HEK293 (cell line): ENCODE measurements at regions not wholly inside any gene's neighbourhood (a gene's known extent, or its start where the extent isn't known, plus 50 kb on each side); places are given as distances from the start of the nearest gene placed in this dataset.

Experiments used
- GLIS1 ChIP-seq: fragments of 450-650 bp; formaldehyde crosslinking; IDR thresholded peaks from 2 replicates; pipeline ENCODE4 v1.5.1; 2016; ENCODE audit warnings: missing biosample characterization, missing genetic modification characterization
- HIC1 ChIP-seq: fragments of 450-650 bp; formaldehyde crosslinking; IDR thresholded peaks from 2 replicates; pipeline ENCODE4 v1.5.1; 2016; ENCODE audit warnings: missing biosample characterization, missing genetic modification characterization
- PRDM10 ChIP-seq: fragments of 450-650 bp; formaldehyde crosslinking; IDR thresholded peaks from 2 replicates; pipeline ENCODE4 v1.5.1; 2016; ENCODE audit warnings: missing biosample characterization, missing genetic modification characterization
- ZBTB11 ChIP-seq: fragments of 450-650 bp; formaldehyde crosslinking; conservative IDR thresholded peaks from 2 replicates; pipeline ENCODE4 v1.5.1; 2016; ENCODE audit warnings: low read depth, missing biosample characterization, missing genetic modification characterization
- ZBTB17 ChIP-seq: fragments of 450-650 bp; formaldehyde crosslinking; IDR thresholded peaks from 2 replicates; pipeline ENCODE4 v1.5.1; 2016; ENCODE audit warnings: missing biosample characterization, missing genetic modification characterization
- ZBTB48 ChIP-seq: fragments of 450-650 bp; formaldehyde crosslinking; IDR thresholded peaks from 2 replicates; pipeline ENCODE4 v1.5.1; 2016; ENCODE audit warnings: missing biosample characterization, missing genetic modification characterization
- ZBTB8A ChIP-seq: fragments of 450-650 bp; formaldehyde crosslinking; IDR thresholded peaks from 2 replicates; pipeline ENCODE4 v1.5.1; 2016; ENCODE audit warnings: missing biosample characterization, missing genetic modification characterization
- ZIC2 ChIP-seq: fragments of 450-650 bp; formaldehyde crosslinking; IDR thresholded peaks from 2 replicates; pipeline ENCODE4 v1.5.1; 2016; ENCODE audit warnings: missing biosample characterization, missing genetic modification characterization
- ZNF10 ChIP-seq: fragments of 450-650 bp; formaldehyde crosslinking; IDR thresholded peaks from 2 replicates; pipeline ENCODE4 v1.5.1; 2017; ENCODE audit warnings: missing biosample characterization, missing genetic modification characterization
- ZNF121 ChIP-seq: fragments of 450-650 bp; formaldehyde crosslinking; IDR thresholded peaks from 2 replicates; pipeline ENCODE4 v1.5.1; 2016; ENCODE audit warnings: missing biosample characterization, missing genetic modification characterization
- ZNF157 ChIP-seq: fragments of 450-650 bp; formaldehyde crosslinking; IDR thresholded peaks from 2 replicates; pipeline ENCODE4 v1.5.1; 2016; ENCODE audit warnings: missing biosample characterization, missing genetic modification characterization
- ZNF521 ChIP-seq: fragments of 450-650 bp; formaldehyde crosslinking; IDR thresholded peaks from 2 replicates; pipeline ENCODE4 v1.5.1; 2017; ENCODE audit warnings: missing biosample characterization, mild to moderate bottlenecking, missing genetic modification characterization
- ZNF677 ChIP-seq: fragments of 450-650 bp; IDR thresholded peaks from 2 replicates; pipeline ENCODE4 v1.5.0; 2018; ENCODE audit warnings: missing biosample characterization, mild to moderate bottlenecking, missing genetic modification characterization, moderate library complexity
- ZNF707 ChIP-seq: fragments of 450-650 bp; formaldehyde crosslinking; IDR thresholded peaks from 2 replicates; pipeline ENCODE4 v1.5.1; 2016; ENCODE audit warnings: missing biosample characterization, missing genetic modification characterization
- ZNF785 ChIP-seq: fragments of 450-650 bp; formaldehyde crosslinking; IDR thresholded peaks from 2 replicates; pipeline ENCODE4 v1.5.1; 2016; ENCODE audit warnings: missing biosample characterization, missing genetic modification characterization
- ZSCAN30 ChIP-seq: fragments of 450-650 bp; IDR thresholded peaks from 2 replicates; pipeline ENCODE4 v1.5.1; 2018; ENCODE audit warnings: missing biosample characterization, mild to moderate bottlenecking, missing genetic modification characterization, moderate library complexity
- TF ChIP-seq, protein P1 (sequence below): fragments of 450-650 bp; formaldehyde crosslinking; IDR thresholded peaks from 2 replicates; pipeline ENCODE4 v1.5.1; 2017; ENCODE audit warnings: missing biosample characterization, missing genetic modification characterization
- TF ChIP-seq, protein P2 (sequence below): fragments of 450-650 bp; formaldehyde crosslinking; IDR thresholded peaks from 2 replicates; pipeline ENCODE4 v1.5.1; 2016; ENCODE audit warnings: missing biosample characterization, missing genetic modification characterization
- TF ChIP-seq, protein P3 (sequence below): fragments of 450-650 bp; formaldehyde crosslinking; IDR thresholded peaks from 2 replicates; pipeline ENCODE4 v1.5.1; 2016; ENCODE audit warnings: missing biosample characterization, missing genetic modification characterization, low read depth
- TF ChIP-seq, protein P4 (sequence below): fragments of 450-650 bp; formaldehyde crosslinking; IDR thresholded peaks from 2 replicates; pipeline ENCODE4 v1.5.1; 2016; ENCODE audit warnings: missing biosample characterization, missing genetic modification characterization

- TF ChIP-seq, protein P1, sequence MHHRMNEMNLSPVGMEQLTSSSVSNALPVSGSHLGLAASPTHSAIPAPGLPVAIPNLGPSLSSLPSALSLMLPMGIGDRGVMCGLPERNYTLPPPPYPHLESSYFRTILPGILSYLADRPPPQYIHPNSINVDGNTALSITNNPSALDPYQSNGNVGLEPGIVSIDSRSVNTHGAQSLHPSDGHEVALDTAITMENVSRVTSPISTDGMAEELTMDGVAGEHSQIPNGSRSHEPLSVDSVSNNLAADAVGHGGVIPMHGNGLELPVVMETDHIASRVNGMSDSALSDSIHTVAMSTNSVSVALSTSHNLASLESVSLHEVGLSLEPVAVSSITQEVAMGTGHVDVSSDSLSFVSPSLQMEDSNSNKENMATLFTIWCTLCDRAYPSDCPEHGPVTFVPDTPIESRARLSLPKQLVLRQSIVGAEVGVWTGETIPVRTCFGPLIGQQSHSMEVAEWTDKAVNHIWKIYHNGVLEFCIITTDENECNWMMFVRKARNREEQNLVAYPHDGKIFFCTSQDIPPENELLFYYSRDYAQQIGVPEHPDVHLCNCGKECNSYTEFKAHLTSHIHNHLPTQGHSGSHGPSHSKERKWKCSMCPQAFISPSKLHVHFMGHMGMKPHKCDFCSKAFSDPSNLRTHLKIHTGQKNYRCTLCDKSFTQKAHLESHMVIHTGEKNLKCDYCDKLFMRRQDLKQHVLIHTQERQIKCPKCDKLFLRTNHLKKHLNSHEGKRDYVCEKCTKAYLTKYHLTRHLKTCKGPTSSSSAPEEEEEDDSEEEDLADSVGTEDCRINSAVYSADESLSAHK (tag by site-specific recombination), result no peak
- no peak for TF ChIP-seq ZNF707 (tag by site-specific recombination)
- no peak for TF ChIP-seq ZNF121
- no peak for TF ChIP-seq ZNF677 (tag by site-specific recombination)
- TF ChIP-seq ZBTB17 (tag by site-specific recombination), result peak; percentile 63; the same call in 1 of the 2 replicates
- 0 out of 2 replicates have a peak, but pooled peaks have one; percentile 33 for TF ChIP-seq ZSCAN30
- no peak for TF ChIP-seq HIC1 (tag by site-specific recombination)
- TF ChIP-seq, protein P2, sequence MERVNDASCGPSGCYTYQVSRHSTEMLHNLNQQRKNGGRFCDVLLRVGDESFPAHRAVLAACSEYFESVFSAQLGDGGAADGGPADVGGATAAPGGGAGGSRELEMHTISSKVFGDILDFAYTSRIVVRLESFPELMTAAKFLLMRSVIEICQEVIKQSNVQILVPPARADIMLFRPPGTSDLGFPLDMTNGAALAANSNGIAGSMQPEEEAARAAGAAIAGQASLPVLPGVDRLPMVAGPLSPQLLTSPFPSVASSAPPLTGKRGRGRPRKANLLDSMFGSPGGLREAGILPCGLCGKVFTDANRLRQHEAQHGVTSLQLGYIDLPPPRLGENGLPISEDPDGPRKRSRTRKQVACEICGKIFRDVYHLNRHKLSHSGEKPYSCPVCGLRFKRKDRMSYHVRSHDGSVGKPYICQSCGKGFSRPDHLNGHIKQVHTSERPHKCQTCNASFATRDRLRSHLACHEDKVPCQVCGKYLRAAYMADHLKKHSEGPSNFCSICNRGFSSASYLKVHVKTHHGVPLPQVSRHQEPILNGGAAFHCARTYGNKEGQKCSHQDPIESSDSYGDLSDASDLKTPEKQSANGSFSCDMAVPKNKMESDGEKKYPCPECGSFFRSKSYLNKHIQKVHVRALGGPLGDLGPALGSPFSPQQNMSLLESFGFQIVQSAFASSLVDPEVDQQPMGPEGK (tag by site-specific recombination), result no peak
- TF ChIP-seq ZIC2, result peak; percentile 48
- no peak for TF ChIP-seq ZNF10 (tag by site-specific recombination)
- peak; percentile 38; the same call in 1 of the 2 replicates for TF ChIP-seq ZBTB11
- TF ChIP-seq, protein P3, sequence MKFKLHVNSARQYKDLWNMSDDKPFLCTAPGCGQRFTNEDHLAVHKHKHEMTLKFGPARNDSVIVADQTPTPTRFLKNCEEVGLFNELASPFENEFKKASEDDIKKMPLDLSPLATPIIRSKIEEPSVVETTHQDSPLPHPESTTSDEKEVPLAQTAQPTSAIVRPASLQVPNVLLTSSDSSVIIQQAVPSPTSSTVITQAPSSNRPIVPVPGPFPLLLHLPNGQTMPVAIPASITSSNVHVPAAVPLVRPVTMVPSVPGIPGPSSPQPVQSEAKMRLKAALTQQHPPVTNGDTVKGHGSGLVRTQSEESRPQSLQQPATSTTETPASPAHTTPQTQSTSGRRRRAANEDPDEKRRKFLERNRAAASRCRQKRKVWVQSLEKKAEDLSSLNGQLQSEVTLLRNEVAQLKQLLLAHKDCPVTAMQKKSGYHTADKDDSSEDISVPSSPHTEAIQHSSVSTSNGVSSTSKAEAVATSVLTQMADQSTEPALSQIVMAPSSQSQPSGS (tag by site-specific recombination), result no peak
- TF ChIP-seq ZNF785 (tag by site-specific recombination), result no peak
- TF ChIP-seq ZNF521 (tag by site-specific recombination), result no peak
- TF ChIP-seq, protein P4, sequence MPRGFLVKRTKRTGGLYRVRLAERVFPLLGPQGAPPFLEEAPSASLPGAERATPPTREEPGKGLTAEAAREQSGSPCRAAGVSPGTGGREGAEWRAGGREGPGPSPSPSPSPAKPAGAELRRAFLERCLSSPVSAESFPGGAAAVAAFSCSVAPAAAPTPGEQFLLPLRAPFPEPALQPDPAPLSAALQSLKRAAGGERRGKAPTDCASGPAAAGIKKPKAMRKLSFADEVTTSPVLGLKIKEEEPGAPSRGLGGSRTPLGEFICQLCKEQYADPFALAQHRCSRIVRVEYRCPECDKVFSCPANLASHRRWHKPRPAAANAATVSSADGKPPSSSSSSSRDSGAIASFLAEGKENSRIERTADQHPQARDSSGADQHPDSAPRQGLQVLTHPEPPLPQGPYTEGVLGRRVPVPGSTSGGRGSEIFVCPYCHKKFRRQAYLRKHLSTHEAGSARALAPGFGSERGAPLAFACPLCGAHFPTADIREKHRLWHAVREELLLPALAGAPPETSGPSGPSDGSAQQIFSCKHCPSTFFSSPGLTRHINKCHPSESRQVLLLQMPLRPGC (tag by site-specific recombination), result no peak
- TF ChIP-seq ZNF157, result no peak
- TF ChIP-seq PRDM10 (tag by site-specific recombination), result peak; percentile 6; the same call in 1 of the 2 replicates
- TF ChIP-seq ZBTB48 (tag by site-specific recombination), result 0 out of 2 replicates have a peak, but pooled peaks have one; percentile 28
- 0 out of 2 replicates have a peak, but pooled peaks have one; percentile 4 for TF ChIP-seq ZBTB8A (tag by site-specific recombination)
- TF ChIP-seq GLIS1 (tag by site-specific recombination), result peak; percentile 74
Observed at GRCh38 chr5:57834829-57835608, 352.4 kb upstream of the ACTBL2 start (continued).
